PFSK-1 (cell line): ENCODE measurements at regions not wholly inside any gene's neighbourhood (a gene's known extent, or its start where the extent isn't known, plus 50 kb on each side); places are given as distances from the start of the nearest gene placed in this dataset.

Experiments
- FOXP2 ChIP-seq: optimal IDR thresholded peaks from 2 replicates; pipeline ENCODE3; 2011; ENCODE audit warnings: borderline replicate concordance, control low read depth, inconsistent platforms; ENCODE audit not compliant: insufficient read depth; ENCODE audit errors: extremely low read length, extremely low read depth
- POLR2AphosphoS5 ChIP-seq: IDR thresholded peaks from 2 replicates; pipeline ENCODE4 v1.6.1; 2012; ENCODE audit warnings: low read depth, mild to moderate bottlenecking, control low read depth, low read length, moderate library complexity
- SIN3A ChIP-seq: IDR thresholded peaks from 2 replicates; pipeline ENCODE4 v1.6.1; 2012; ENCODE audit warnings: mild to moderate bottlenecking, low read length, moderate library complexity, borderline replicate concordance; ENCODE audit not compliant: insufficient read depth
- TF ChIP-seq, protein P1 (sequence below), 2 experiments: IDR thresholded peaks; 2 replicates each; pipeline versions ENCODE4 v1.6.1 to v1.8.0; 2011 to 2012; ENCODE audit warnings: low read depth in 2 of 2, low read length in 2 of 2, control low read depth in 1 of 2, inconsistent platforms in 1 of 2, mild to moderate bottlenecking in 1 of 2, moderate library complexity in 1 of 2; ENCODE audit not compliant: insufficient read depth in 1 of 2

DNA sequence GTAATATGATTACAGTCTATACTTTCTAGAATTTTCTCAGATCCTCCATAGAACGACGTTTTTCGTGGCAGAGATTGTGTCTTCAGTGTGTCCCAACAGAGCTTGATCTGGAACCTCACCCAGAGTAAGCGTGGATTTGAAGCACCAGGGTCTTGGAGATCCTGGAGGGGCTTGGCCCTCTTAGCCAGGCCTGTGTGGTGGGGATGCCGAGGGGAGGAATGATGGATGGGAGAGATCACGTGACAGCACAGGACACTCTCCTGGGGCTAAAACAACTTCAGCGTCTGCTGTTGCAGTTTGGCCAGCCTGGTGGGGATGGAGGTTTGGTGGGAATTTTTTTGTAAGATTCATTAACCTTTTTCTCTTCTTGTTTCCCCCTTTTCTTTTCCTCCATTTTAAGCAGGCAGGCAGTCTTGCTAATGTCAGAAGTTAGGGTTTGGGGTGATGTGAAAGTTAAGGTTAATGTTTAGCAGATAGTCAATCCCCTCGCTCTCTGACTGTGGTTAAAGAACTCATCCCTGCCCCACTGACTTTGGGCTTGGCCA lies 100.7 kb upstream of the SULF2 start:
- TF ChIP-seq POLR2AphosphoS5 (no peak), SIN3A (no peak), FOXP2 (no peak)
- TF ChIP-seq, protein P1, sequence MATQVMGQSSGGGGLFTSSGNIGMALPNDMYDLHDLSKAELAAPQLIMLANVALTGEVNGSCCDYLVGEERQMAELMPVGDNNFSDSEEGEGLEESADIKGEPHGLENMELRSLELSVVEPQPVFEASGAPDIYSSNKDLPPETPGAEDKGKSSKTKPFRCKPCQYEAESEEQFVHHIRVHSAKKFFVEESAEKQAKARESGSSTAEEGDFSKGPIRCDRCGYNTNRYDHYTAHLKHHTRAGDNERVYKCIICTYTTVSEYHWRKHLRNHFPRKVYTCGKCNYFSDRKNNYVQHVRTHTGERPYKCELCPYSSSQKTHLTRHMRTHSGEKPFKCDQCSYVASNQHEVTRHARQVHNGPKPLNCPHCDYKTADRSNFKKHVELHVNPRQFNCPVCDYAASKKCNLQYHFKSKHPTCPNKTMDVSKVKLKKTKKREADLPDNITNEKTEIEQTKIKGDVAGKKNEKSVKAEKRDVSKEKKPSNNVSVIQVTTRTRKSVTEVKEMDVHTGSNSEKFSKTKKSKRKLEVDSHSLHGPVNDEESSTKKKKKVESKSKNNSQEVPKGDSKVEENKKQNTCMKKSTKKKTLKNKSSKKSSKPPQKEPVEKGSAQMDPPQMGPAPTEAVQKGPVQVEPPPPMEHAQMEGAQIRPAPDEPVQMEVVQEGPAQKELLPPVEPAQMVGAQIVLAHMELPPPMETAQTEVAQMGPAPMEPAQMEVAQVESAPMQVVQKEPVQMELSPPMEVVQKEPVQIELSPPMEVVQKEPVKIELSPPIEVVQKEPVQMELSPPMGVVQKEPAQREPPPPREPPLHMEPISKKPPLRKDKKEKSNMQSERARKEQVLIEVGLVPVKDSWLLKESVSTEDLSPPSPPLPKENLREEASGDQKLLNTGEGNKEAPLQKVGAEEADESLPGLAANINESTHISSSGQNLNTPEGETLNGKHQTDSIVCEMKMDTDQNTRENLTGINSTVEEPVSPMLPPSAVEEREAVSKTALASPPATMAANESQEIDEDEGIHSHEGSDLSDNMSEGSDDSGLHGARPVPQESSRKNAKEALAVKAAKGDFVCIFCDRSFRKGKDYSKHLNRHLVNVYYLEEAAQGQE (IDR thresholded peaks at IDR 0.05; ENCODE audit: insufficient read depth in 1 of 2, low read depth in 2 of 2, low read length in 2 of 2): no peak
